ENCODE measurements at regions not wholly inside any gene's neighbourhood (a gene's known extent, or its start where the extent isn't known, plus 50 kb on each side); places are given as distances from the start of the nearest gene placed in this dataset.
A peak's percentile ranks its signal among the peaks of the same experiment; 100 is the strongest.

- POLR2A ChIA-PET (ENCODE audit: unreplicated experiment), result no interaction called here
- intact Hi-C loops (cut with micrococcal nuclease), result no loop called here
- H3K4me1 ChIP-seq (ENCODE audit: insufficient read depth, low read length), result no peaks in the 10 kb centered on the region
These were observed 106.6 kb upstream of the HS3ST1 start for GRCh38 chr4:11535333-11535732.

GRCh38 chr4:11534623-11535302, 106.1 kb upstream of the HS3ST1 start:
- H3K36me3 ChIP-seq (ENCODE audit: low read depth, low read length), result no peaks in the 10 kb centered on the region
- CTCF ChIA-PET, result no interaction called here
- TF ChIP-seq EZH2phosphoT487 (IDR thresholded peaks at IDR 0.05; ENCODE audit: borderline replicate concordance, low read length), result no peak
- peaks cover 4% of the 10 kb centered on the region; the same call in 1 of the 2 replicates for H3K4me1 ChIP-seq (ENCODE audit: insufficient read depth, low read length)
- no peak overlapping the region for H3K9ac ChIP-seq (ENCODE audit: low read length)
- H3K4me2 ChIP-seq (ENCODE audit: low read length), result no peak overlapping the region
- POLR2A ChIA-PET (ENCODE audit: unreplicated experiment), result no interaction called here
- H4K20me1 ChIP-seq (ENCODE audit: low read length), result no peaks in the 10 kb centered on the region
- ATAC-seq (peak; percentile 43; the same call in 1 of the 2 replicates), DNase-seq (peak; percentile 8)
- no peaks in the 10 kb centered on the region for H3K27me3 ChIP-seq (ENCODE audit: low read length)
- intact Hi-C loops (cut with micrococcal nuclease), result no loop called here
- H3F3A ChIP-seq (ENCODE audit: low read length, unreplicated experiment), result no peaks in the 10 kb centered on the region
- no peaks in the 10 kb centered on the region for H3K9me2 ChIP-seq (replicated peaks; ENCODE audit: low read length)
- no peak overlapping the region for H3K27ac ChIP-seq (ENCODE audit: low read length)
- no peaks in the 10 kb centered on the region for H3K9me3 ChIP-seq (ENCODE audit: low read length)
- BruUV-seq (replicated peaks), result no TSS peak
- no peak overlapping the region for H3K4me3 ChIP-seq (ENCODE audit: low read length)
- no peak overlapping the region for H2AFZ ChIP-seq (ENCODE audit: low read length)
- no peaks in the 10 kb centered on the region for H3K79me2 ChIP-seq (ENCODE audit: low read length)

More at GRCh38 chr4:11535333-11535732, 106.6 kb upstream of the HS3ST1 start:
- DNase-seq (no peak), ATAC-seq (no peak)
- no peak overlapping the region for H2AFZ ChIP-seq (ENCODE audit: low read length)
- no peaks in the 10 kb centered on the region for H4K20me1 ChIP-seq (ENCODE audit: low read length)
- no TSS peak for BruUV-seq (replicated peaks)
- no peak overlapping the region for H3K9ac ChIP-seq (ENCODE audit: low read length)
- no peaks in the 10 kb centered on the region for H3F3A ChIP-seq (ENCODE audit: low read length, unreplicated experiment)
- TF ChIP-seq EZH2 (IDR thresholded peaks at IDR 0.05; ENCODE audit: low read length, unreplicated experiment), result no peak
- H3K9me2 ChIP-seq (replicated peaks; ENCODE audit: low read length), result no peaks in the 10 kb centered on the region
- H3K27me3 ChIP-seq (ENCODE audit: low read length), result no peaks in the 10 kb centered on the region
- CTCF ChIA-PET, result no interaction called here
- no peak overlapping the region for H3K4me2 ChIP-seq (ENCODE audit: low read length)
- no peaks in the 10 kb centered on the region for H3K9me3 ChIP-seq (ENCODE audit: low read length)
- H3K27ac ChIP-seq (ENCODE audit: low read length), result no peak overlapping the region
- H3K4me3 ChIP-seq (ENCODE audit: low read length), result no peak overlapping the region
- H3K36me3 ChIP-seq (ENCODE audit: low read depth, low read length), result no peaks in the 10 kb centered on the region
- H3K79me2 ChIP-seq (ENCODE audit: low read length), result no peaks in the 10 kb centered on the region

GRCh38 chr4:11532138-11532537, 103.4 kb upstream of the HS3ST1 start:
- no peak for DNase-seq

More at GRCh38 chr4:11532138-11532537, 103.4 kb upstream of the HS3ST1 start:
- TF ChIP-seq EZH2phosphoT487 (IDR thresholded peaks at IDR 0.05; ENCODE audit: borderline replicate concordance, low read length), result no peak
- TF ChIP-seq CTCF (conservative IDR thresholded peaks at IDR 0.05; ENCODE audit: low read depth, low read length), result no peak
- no peak for TF ChIP-seq EZH2 (IDR thresholded peaks at IDR 0.05; ENCODE audit: low read length, unreplicated experiment)
- Histone ChIP-seq H3K36me3 (ENCODE audit: low read depth, low read length) (no peaks in the 10 kb centered on the region), H3K4me3 (ENCODE audit: low read length) (no peak overlapping the region), H2AFZ (ENCODE audit: low read length) (no peak overlapping the region), H3K79me2 (ENCODE audit: low read length) (no peaks in the 10 kb centered on the region), H3K27ac (ENCODE audit: low read length) (no peak overlapping the region), H3K9me2 (replicated peaks; ENCODE audit: low read length) (no peaks in the 10 kb centered on the region), H3F3A (ENCODE audit: low read length, unreplicated experiment) (no peaks in the 10 kb centered on the region), H3K4me1 (ENCODE audit: insufficient read depth, low read length) (peaks cover 12% of the 10 kb centered on the region; the same call in 1 of the 2 replicates), H3K9ac (ENCODE audit: low read length) (no peak overlapping the region), H3K9me3 (ENCODE audit: low read length) (no peaks in the 10 kb centered on the region), H3K4me2 (ENCODE audit: low read length) (no peak overlapping the region), H3K27me3 (ENCODE audit: low read length) (no peaks in the 10 kb centered on the region), H4K20me1 (ENCODE audit: low read length) (no peaks in the 10 kb centered on the region)
- BruUV-seq (replicated peaks), result no TSS peak
- intact Hi-C loops (cut with micrococcal nuclease), result no loop called here
- CTCF ChIA-PET, result no interaction called here
- POLR2A ChIA-PET (ENCODE audit: unreplicated experiment), result no interaction called here
- ATAC-seq, result no peak

Data from PC-3 (cell line).